ENCODE measurements at regions not wholly inside any gene's neighbourhood (a gene's known extent, or its start where the extent isn't known, plus 50 kb on each side); places are given as distances from the start of the nearest gene placed in this dataset.

- DNase-seq = no peak
Measured at GRCh38 chr14:51400139-51400538, 160.1 kb downstream of the TMX1 start.

- DNase-seq = no peak
Measured at GRCh38 chr14:51401272-51401671, 161.2 kb downstream of the TMX1 start.

- no peak for DNase-seq
Measured at GRCh38 chr14:51401756-51402155, 161.7 kb downstream of the TMX1 start.

- no peak for DNase-seq
Measured at GRCh38 chr14:51410897-51411296, 170.8 kb downstream of the TMX1 start.

GRCh38 chr14:51419685-51420084 lies 179.6 kb downstream of the TMX1 start:
- DNase-seq = no peak

- no peak for DNase-seq
Measured at GRCh38 chr14:51422704-51423103, 182.7 kb downstream of the TMX1 start.

- no peak for DNase-seq
Measured at GRCh38 chr14:51424041-51424440, 184.0 kb downstream of the TMX1 start.

- no peak for DNase-seq
Measured at GRCh38 chr14:51424561-51425251, 184.7 kb downstream of the TMX1 start.

- DNase-seq = no peak
Measured at GRCh38 chr14:51428981-51429380, 188.9 kb downstream of the TMX1 start.

- DNase-seq = no peak
Measured at GRCh38 chr14:51430079-51430478, 190.0 kb downstream of the TMX1 start.

- peak; percentile 15 for DNase-seq
Measured at GRCh38 chr14:51430633-51431032, 190.6 kb downstream of the TMX1 start.

- no peak for DNase-seq
Measured at GRCh38 chr14:51431033-51431709, 191.1 kb downstream of the TMX1 start.

GRCh38 chr14:51431741-51432140 lies 191.7 kb downstream of the TMX1 start:
- no peak for DNase-seq

- no peak for DNase-seq
Measured at GRCh38 chr14:51432302-51432948, 192.4 kb downstream of the TMX1 start.

- no peak for DNase-seq
Measured at GRCh38 chr14:51436630-51437029, 196.6 kb downstream of the TMX1 start.

- no peak for DNase-seq
Measured at GRCh38 chr14:51439896-51440295, 199.8 kb downstream of the TMX1 start.

GRCh38 chr14:51441001-51441400 lies 201.0 kb downstream of the TMX1 start:
- no peak for DNase-seq

- no peak for DNase-seq
Measured at GRCh38 chr14:51442513-51443175, 202.6 kb downstream of the TMX1 start.

- no peak for DNase-seq
Measured at GRCh38 chr14:51443195-51444018, 203.4 kb downstream of the TMX1 start.

- DNase-seq = no peak
Measured at GRCh38 chr14:51444353-51445000, 204.4 kb downstream of the TMX1 start.

- no peak for DNase-seq
Measured at GRCh38 chr14:51445001-51445390, 204.9 kb downstream of the TMX1 start.

GRCh38 chr14:51446771-51447170 lies 204.9 kb upstream of the FRMD6 start:
- DNase-seq = no peak
